ENCODE measurements at regions not wholly inside any gene's neighbourhood (a gene's known extent, or its start where the extent isn't known, plus 50 kb on each side); places are given as distances from the start of the nearest gene placed in this dataset.

DNA sequence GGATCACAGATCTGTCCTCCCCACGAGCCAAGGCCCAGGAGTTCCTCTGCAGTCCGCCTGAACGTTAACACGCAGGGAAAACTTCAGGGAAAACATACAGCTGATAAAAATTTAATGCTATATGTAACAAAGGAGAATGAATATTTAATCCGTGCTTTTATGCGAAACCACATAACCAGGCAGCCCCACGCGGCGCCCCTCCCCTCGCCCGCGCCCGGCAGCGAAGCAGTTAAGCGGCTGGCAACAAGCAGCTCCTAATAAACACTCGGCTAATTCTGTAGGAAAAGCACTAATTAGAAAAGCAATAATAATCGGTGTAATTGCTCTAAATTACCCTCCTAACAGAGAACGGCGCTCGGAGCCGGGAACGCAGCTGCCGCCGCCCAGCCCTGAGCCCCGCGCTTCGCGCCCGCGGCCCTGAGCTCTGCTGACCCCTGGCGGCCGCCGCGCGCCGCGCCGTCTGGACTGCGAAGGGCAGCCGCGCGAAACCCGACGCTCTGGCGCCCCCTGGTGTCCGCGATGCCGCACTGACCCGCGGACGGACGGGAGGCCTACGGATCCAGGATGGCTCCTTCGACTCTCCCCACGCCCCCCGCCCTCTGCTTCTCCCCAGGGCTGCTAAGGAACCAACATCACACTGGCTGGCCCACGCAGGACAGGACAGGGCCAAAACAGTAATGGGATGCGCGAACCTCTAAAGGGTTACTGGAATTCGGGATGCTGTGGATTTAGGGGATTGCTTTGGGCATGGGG, 181.4 kb downstream of the SMAD2 start:
- ChIA-PET POLR2A (no interaction called here), CTCF (interaction anchor here (0.6 to 1.4 kb wide), 16 partner anchors 10 to 698 kb away, joined by 3 to 11 read pairs (median 3); no protein-coding TSS in a partner anchor)
- Histone ChIP-seq H3K9me3 (ENCODE audit: low read length) (no peaks in the 10 kb centered on the region), H3K4me1 (ENCODE audit: insufficient read depth, low read length) (peaks cover 7% of the 10 kb centered on the region), H3K27ac (ENCODE audit: low read depth, low read length) (no peak overlapping the region), H3K36me3 (ENCODE audit: insufficient read depth, low read length) (no peaks in the 10 kb centered on the region), H3K27me3 (ENCODE audit: insufficient read depth, low read length, poor library complexity, severe bottlenecking) (peaks cover 7% of the 10 kb centered on the region), H3K4me3 (ENCODE audit: low read length) (no peak overlapping the region)
- H3K4me1 Mint-ChIP-seq, result peaks cover 6 to 7% (median 6%) of the 10 kb centered on the region in 3 donors
- H3K9me3 Mint-ChIP-seq, result no peaks in the 10 kb centered on the region
- peaks cover 5 to 10% of the 10 kb centered on the region in 2 donors for H3K27me3 Mint-ChIP-seq
- peak; percentile 70 to 81 (median 78) for DNase-seq
- peak overlapping the region in 2 of 7 donors; percentile 28 to 69 for H3K4me3 Mint-ChIP-seq
- no peaks in the 10 kb centered on the region for H3K36me3 Mint-ChIP-seq
- H3K27ac Mint-ChIP-seq, result peak overlapping the region in 2 of 8 donors; percentile 43 to 66

DNA sequence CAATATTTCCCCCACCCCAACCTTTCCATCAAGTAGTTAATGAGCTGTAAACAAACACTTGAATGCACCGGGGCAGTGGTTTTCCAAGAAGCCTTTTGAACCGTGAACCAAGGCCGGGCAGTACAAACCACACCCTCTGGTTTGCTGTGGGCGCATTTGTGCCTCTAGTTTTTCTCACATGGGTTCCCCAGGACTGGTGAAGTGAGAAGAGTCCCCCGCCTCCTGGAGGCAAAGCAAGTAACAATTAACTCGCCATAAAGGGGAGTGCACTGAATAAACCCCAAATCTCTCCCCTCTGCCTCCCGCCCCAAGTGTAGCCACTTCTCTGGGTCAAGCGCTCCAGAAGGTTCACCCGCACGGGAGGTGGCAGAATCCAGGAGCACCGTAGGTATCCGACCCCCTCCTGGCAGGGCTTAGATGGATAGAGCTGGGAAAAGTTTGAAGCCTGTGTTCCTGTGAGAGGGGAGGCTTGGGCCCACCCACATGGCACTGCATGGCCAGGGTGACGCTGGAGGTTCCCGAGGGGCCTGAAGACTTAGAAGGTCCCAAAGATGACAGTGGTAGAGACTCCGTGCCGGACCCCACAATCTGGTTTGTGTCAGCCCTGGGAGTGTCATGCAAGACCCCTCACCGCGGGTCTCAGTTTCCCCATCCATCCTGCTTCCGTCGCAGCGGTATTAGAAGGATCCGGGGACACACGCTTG, 182.2 kb downstream of the SMAD2 start:
- no peaks in the 10 kb centered on the region for H3K9me3 ChIP-seq (ENCODE audit: low read length)
- Mint-ChIP-seq H3K4me3 (peak overlapping the region in 2 of 7 donors; percentile 8 to 69), H3K27ac (no peak overlapping the region), H3K4me1 (peaks cover 6 to 7% (median 6%) of the 10 kb centered on the region in 3 donors), H3K9me3 (no peaks in the 10 kb centered on the region), H3K27me3 (peaks cover 4 to 9% of the 10 kb centered on the region in 2 donors), H3K36me3 (no peaks in the 10 kb centered on the region)
- POLR2A ChIA-PET, result no interaction called here
- CTCF ChIA-PET, result interaction anchor here (0.6 to 1.4 kb wide), 16 partner anchors 9 to 697 kb away, joined by 3 to 11 read pairs (median 3); no protein-coding TSS in a partner anchor
- H3K27me3 ChIP-seq (ENCODE audit: insufficient read depth, low read length, poor library complexity, severe bottlenecking), result peaks cover 7% of the 10 kb centered on the region
- peaks cover 7% of the 10 kb centered on the region for H3K4me1 ChIP-seq (ENCODE audit: insufficient read depth, low read length)
- no peaks in the 10 kb centered on the region for H3K36me3 ChIP-seq (ENCODE audit: insufficient read depth, low read length)
- DNase-seq, result no peak
- H3K4me3 ChIP-seq (ENCODE audit: low read length), result no peak overlapping the region
- no peak overlapping the region for H3K27ac ChIP-seq (ENCODE audit: low read depth, low read length)

DNA sequence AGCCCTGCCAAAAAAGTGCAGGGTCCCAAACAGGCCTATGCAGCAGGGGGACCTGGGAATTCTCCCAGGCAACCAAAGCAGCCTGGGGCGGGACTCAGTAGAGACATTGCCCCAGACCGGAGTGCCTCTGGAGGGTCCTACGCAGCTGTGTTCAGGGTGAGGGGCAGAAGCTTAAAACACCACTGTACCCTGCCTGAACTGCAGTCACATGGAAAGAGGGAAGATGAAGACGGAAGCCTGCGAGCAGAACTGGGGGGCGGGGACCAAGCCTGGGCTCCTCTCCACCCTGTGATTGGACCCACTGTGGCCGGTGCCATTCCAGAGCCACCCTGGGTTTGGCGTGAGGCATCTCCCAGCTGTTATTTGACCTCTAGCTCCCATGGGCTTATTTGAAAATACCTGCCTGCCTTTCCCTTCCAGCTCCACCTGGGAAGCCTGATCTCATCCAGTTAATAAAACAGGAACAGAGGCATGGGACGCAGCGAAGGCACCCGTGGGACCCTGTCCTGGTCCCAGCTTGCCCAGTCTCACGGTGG, 183.1 kb downstream of the SMAD2 start:
- H3K4me3 ChIP-seq (ENCODE audit: low read length), result no peak overlapping the region
- peaks cover 7% of the 10 kb centered on the region for H3K4me1 ChIP-seq (ENCODE audit: insufficient read depth, low read length)
- no peaks in the 10 kb centered on the region for H3K9me3 Mint-ChIP-seq
- peaks cover 6 to 7% (median 6%) of the 10 kb centered on the region in 3 donors for H3K4me1 Mint-ChIP-seq
- DNase-seq, result no peak
- no peak overlapping the region for H3K27ac Mint-ChIP-seq
- H3K27me3 Mint-ChIP-seq, result peaks cover 4 to 5% of the 10 kb centered on the region in 2 donors
- no peaks in the 10 kb centered on the region for H3K36me3 Mint-ChIP-seq
- H3K36me3 ChIP-seq (ENCODE audit: insufficient read depth, low read length), result no peaks in the 10 kb centered on the region
- peaks cover 7% of the 10 kb centered on the region for H3K27me3 ChIP-seq (ENCODE audit: insufficient read depth, low read length, poor library complexity, severe bottlenecking)
- no peak overlapping the region for H3K4me3 Mint-ChIP-seq
- no peaks in the 10 kb centered on the region for H3K9me3 ChIP-seq (ENCODE audit: low read length)
- ChIA-PET CTCF (no interaction called here), POLR2A (no interaction called here)
- no peak overlapping the region for H3K27ac ChIP-seq (ENCODE audit: low read depth, low read length)

DNA sequence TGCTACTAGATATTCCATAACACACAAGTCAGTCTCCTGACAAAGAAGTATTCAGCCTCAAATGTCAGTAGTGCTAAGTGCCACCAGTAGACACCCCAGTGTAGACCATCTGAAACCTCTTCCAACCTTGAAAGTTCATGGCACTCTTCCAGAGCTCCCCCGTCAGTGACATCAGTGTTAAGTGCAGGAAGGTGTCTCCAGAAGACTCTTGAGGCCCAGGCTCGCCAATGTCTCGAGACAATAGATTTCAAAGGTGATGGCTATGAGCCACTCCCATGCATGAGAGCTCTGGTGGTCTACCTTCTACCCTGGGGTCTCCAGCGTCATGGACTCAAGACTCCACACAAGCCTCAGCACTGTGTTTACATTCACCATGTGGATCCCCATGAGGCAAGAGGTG, 183.8 kb downstream of the SMAD2 start:
- H3K4me1 Mint-ChIP-seq, result peaks cover 6 to 7% (median 6%) of the 10 kb centered on the region in 3 donors
- H3K9me3 ChIP-seq (ENCODE audit: low read length), result no peaks in the 10 kb centered on the region
- ChIA-PET POLR2A (no interaction called here), CTCF (no interaction called here)
- H3K4me1 ChIP-seq (ENCODE audit: insufficient read depth, low read length), result peaks cover 7% of the 10 kb centered on the region
- peaks cover 4 to 5% of the 10 kb centered on the region in 2 donors for H3K27me3 Mint-ChIP-seq
- H3K27ac ChIP-seq (ENCODE audit: low read depth, low read length), result no peak overlapping the region
- no peaks in the 10 kb centered on the region for H3K36me3 Mint-ChIP-seq
- no peak for DNase-seq
- H3K4me3 ChIP-seq (ENCODE audit: low read length), result no peak overlapping the region
- H3K36me3 ChIP-seq (ENCODE audit: insufficient read depth, low read length), result no peaks in the 10 kb centered on the region
- no peak overlapping the region for H3K27ac Mint-ChIP-seq
- H3K4me3 Mint-ChIP-seq, result no peak overlapping the region
- H3K9me3 Mint-ChIP-seq, result no peaks in the 10 kb centered on the region
- peaks cover 7% of the 10 kb centered on the region for H3K27me3 ChIP-seq (ENCODE audit: insufficient read depth, low read length, poor library complexity, severe bottlenecking)

DNA sequence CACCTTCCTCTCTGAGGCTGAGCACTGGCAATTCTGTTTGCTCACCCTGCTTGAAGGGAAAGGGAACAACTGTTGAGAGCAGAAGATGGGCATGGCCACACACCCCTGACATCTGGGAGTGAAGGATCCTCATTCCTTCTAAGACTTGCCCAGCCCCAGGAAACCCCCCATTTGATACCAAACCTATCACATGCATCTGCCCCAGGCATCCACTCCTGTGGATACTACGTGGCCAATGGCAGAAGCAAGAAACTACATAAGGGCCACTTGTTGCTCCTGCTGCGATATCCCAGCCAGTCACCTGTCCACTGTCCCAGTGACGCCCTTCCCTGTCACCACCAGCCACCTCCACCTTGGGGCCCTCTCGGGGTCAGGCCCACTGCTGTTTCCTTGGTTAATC, 185.2 kb downstream of the SMAD2 start:
- Mint-ChIP-seq H3K27me3 (peaks cover 4 to 5% of the 10 kb centered on the region in 2 donors), H3K4me1 (peaks cover 6 to 7% (median 6%) of the 10 kb centered on the region in 3 donors), H3K9me3 (no peaks in the 10 kb centered on the region), H3K36me3 (no peaks in the 10 kb centered on the region), H3K27ac (no peak overlapping the region), H3K4me3 (no peak overlapping the region)
- no peak overlapping the region for H3K4me3 ChIP-seq (ENCODE audit: low read length)
- ChIA-PET CTCF (interaction anchor here (2.4 kb wide), 1 partner anchor 10 kb away, joined by 7 read pairs; no protein-coding TSS in a partner anchor), POLR2A (no interaction called here)
- peaks cover 7% of the 10 kb centered on the region for H3K4me1 ChIP-seq (ENCODE audit: insufficient read depth, low read length)
- H3K27ac ChIP-seq (ENCODE audit: low read depth, low read length), result no peak overlapping the region
- H3K9me3 ChIP-seq (ENCODE audit: low read length), result no peaks in the 10 kb centered on the region
- H3K36me3 ChIP-seq (ENCODE audit: insufficient read depth, low read length), result no peaks in the 10 kb centered on the region
- DNase-seq, result no peak
- H3K27me3 ChIP-seq (ENCODE audit: insufficient read depth, low read length, poor library complexity, severe bottlenecking), result peaks cover 7% of the 10 kb centered on the region

DNA sequence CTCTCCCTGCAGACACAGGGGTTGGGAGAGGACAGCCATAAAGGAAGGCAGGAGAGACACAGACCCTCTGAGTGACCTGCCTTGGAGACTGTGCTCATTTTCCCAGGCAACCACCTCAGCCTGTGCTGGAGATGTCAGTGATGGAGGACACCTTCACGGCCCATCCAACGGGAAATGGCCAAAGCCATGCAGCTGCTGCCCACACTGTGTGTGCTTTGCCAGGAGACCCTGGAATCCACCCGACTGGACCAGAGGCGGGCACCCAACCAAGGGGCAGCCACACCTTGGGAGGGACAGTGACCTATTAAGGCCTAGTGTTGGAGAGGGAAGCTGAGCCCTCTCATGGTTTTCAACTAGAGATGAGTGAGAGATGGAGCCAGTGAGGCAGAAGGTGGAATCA, 192.5 kb downstream of the SMAD2 start:
- H3K36me3 ChIP-seq (ENCODE audit: insufficient read depth, low read length), result no peaks in the 10 kb centered on the region
- CTCF ChIA-PET, result interaction anchor here (2.5 kb wide), 1 partner anchor 11 kb away, joined by 11 read pairs; no protein-coding TSS in a partner anchor

DNA sequence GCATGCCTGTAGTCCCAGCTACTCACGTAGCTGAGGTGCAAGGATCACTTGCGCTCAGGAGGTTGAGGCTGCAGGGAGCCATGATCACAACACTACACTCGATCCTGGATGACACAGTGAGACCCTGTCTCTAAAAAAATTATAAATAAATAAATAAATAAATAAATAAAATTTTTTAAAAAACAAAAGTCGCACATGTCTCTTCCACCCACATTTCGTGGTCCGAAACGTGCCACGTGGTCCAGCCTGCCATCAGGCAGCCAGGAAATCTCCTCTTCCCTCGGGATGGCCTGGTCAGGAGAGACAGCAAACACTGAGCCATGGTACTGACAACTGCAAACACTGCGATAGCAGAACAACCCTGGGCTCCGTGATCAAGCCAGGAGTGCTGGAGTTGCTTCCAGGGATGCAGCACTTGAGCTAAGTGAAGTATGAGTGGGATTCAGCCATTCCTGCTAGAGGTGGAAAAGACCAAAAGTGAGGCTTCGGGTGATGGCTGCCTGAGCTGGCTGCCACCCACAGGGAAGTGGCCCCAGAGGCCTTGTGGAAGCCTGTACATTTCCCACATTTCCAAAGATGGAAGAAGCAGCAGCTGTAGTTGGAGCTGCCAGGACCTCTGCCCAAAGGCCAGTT, 193.1 kb downstream of the SMAD2 start:
- Histone ChIP-seq H3K27ac (ENCODE audit: low read depth, low read length) (no peak overlapping the region), H3K36me3 (ENCODE audit: insufficient read depth, low read length) (no peaks in the 10 kb centered on the region), H3K4me1 (ENCODE audit: insufficient read depth, low read length) (no peaks in the 10 kb centered on the region), H3K27me3 (ENCODE audit: insufficient read depth, low read length, poor library complexity, severe bottlenecking) (peaks cover 5% of the 10 kb centered on the region), H3K4me3 (ENCODE audit: low read length) (no peak overlapping the region), H3K9me3 (ENCODE audit: low read length) (no peaks in the 10 kb centered on the region)
- Mint-ChIP-seq H3K4me3 (no peak overlapping the region), H3K36me3 (peaks cover 0 to 4% (median 0%) of the 10 kb centered on the region in 3 donors), H3K4me1 (no peaks in the 10 kb centered on the region), H3K27ac (no peak overlapping the region), H3K9me3 (peaks cover 0 to 4% (median 2%) of the 10 kb centered on the region in 5 donors), H3K27me3 (peaks cover 17 to 47% of the 10 kb centered on the region in 2 donors)
- no peak for DNase-seq
- CTCF ChIA-PET, result no interaction called here
- POLR2A ChIA-PET, result no interaction called here

More for the DNA sequence above, 192.5 kb downstream of the SMAD2 start:
- peaks cover 0 to 4% (median 2%) of the 10 kb centered on the region in 5 donors for H3K9me3 Mint-ChIP-seq
- no peak overlapping the region for H3K4me3 Mint-ChIP-seq
- Histone ChIP-seq H3K9me3 (ENCODE audit: low read length) (no peaks in the 10 kb centered on the region), H3K27me3 (ENCODE audit: insufficient read depth, low read length, poor library complexity, severe bottlenecking) (peaks cover 5% of the 10 kb centered on the region), H3K4me3 (ENCODE audit: low read length) (no peak overlapping the region), H3K4me1 (ENCODE audit: insufficient read depth, low read length) (no peaks in the 10 kb centered on the region), H3K27ac (ENCODE audit: low read depth, low read length) (no peak overlapping the region)
- no peak overlapping the region for H3K27ac Mint-ChIP-seq
- peaks cover 0 to 4% (median 0%) of the 10 kb centered on the region in 3 donors for H3K36me3 Mint-ChIP-seq
- H3K27me3 Mint-ChIP-seq, result peaks cover 17 to 41% of the 10 kb centered on the region in 2 donors
- DNase-seq, result no peak
- H3K4me1 Mint-ChIP-seq, result no peaks in the 10 kb centered on the region
- POLR2A ChIA-PET, result no interaction called here

All from CD8-positive, alpha-beta memory T cell (primary cell).